Pulmonary artery endothelial cell (primary cell): ENCODE measurements at regions not wholly inside any gene's neighbourhood (a gene's known extent, or its start where the extent isn't known, plus 50 kb on each side); places are given as distances from the start of the nearest gene placed in this dataset.

ENCODE experiments used
- DNase-seq: peaks from one replicate; pipeline ENCODE4 v3.0.0-alpha.2; 2011; ENCODE audit warnings: low read depth, low spot score

- DNase-seq, result peak; percentile 95
Observed at GRCh38 chr5:56350597-56351170, 117.6 kb upstream of the ANKRD55 start.

- no peak for DNase-seq
Observed at GRCh38 chr5:56350011-56350596, 117.0 kb upstream of the ANKRD55 start.

DNA sequence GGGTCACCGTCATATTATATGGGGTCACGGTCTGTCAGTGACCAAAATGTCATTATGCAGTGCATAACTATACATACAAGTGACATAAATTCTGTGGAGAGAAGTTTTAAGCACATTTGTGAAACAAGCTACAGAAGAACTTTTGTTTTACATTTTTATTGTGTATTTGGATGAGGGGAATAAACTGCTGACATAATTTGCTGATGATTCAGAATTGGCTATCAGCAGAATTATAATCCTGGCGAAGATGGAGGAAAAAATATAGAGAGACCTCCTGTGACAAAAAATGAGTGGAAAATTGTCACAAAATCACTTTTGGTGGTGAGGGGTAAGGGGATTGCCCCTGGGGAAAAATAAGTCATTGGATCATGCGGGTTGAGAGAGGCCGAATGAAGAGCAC is 116.3 kb upstream of the ANKRD55 start:
- no peak for DNase-seq

DNA sequence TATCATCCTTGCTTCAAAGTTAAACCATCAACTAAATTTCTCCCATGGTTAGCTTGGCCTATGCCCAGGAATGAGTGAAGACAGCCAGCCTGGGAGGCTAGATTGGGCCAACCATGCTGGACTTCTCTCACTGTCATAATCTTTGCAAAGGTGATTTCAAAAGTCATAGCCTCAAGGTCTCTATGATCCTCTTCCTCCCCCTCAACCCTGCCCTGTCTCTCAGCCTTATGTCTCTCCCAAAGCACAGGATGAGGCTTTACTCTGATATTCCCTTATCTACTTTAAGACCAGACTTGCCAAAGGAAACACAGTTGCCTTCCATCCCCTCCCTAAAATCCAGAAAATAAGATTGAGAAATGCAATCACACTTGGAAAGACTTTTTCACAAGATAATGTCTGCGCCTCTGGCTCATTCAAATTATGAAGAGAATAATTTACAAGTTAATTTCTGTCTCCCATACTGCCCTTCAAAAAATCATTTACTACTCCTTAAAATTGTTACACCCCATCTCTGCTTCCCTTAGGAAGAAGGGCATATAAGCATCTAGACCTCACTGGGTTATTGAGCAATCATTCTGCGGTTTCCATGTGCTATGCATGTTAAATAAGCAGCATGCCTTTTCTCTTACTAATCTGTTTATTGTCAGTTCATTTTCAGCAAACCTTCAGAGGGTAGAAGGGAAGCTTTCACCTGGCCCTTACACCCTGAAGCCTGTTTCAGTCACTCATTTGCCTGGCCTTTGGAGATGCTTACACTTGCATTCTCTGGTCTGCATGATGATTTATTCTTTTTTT is 113.8 kb upstream of the ANKRD55 start:
- DNase-seq, result no peak

GRCh38 chr5:56346044-56346710 is 113.0 kb upstream of the ANKRD55 start:
- DNase-seq, result no peak

GRCh38 chr5:56345352-56345751 is 112.2 kb upstream of the ANKRD55 start:
- no peak for DNase-seq

GRCh38 chr5:56344594-56344993 is 111.5 kb upstream of the ANKRD55 start:
- DNase-seq, result no peak

DNA sequence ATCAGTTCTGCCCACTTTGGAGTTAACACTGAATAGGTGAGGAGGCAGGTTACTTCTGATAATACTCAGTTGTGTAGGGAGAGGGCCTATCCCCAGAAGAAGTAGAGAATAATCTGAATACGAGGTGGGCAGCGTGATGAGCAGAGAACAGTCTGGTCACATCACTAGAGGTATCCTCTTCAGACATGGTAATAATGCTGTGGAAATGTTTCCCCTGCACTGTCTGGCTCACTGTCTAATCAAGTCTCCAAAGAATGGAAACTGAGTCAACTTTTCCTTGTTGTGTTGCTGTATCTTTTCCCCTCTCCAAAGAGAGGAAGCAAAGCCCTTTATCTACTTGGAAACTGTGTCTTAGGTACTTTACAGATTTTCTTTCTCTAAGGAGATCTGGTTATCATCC is 110.9 kb upstream of the ANKRD55 start:
- DNase-seq, result no peak

- no peak for DNase-seq
Observed at GRCh38 chr5:56342616-56343015, 109.5 kb upstream of the ANKRD55 start.

GRCh38 chr5:56340196-56340980 is 107.3 kb upstream of the ANKRD55 start:
- no peak for DNase-seq

- DNase-seq, result no peak
Observed at GRCh38 chr5:56339732-56340131, 106.6 kb upstream of the ANKRD55 start.

DNA sequence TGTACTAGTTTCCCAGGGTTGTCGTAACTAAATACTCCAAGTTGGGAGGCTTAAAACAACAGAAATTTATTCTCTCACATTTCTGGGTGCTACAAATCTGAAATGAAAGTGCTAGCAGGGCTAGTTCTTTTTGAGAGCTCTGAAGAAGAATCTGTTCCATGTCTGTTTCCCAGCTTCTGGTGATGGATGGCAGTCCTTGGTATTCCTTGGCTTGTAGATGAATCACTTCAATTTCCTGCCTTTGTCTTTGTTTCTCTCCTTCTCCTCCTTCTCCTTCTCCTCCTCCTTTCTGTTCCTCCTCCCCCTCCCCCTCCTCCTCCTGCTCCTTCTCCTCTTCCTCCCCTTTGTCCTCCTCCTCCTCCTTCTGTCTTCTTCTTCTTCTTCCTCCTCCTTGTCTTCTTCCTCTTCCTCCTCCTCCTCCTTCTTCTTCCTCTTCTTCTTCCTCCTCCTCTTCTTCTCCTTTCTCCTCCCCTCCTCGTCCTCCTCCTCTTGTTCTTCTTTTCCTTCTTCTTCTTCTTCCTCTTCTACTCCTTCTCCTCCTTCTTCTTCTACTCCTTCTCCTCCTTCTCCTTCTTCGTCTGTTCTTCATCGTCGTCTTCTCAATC is 104.7 kb upstream of the ANKRD55 start:
- no peak for DNase-seq

GRCh38 chr5:56335212-56335611 is 102.1 kb upstream of the ANKRD55 start:
- DNase-seq, result no peak

- DNase-seq, result no peak
Observed at GRCh38 chr5:56330806-56331205, 97.7 kb upstream of the ANKRD55 start.

DNA sequence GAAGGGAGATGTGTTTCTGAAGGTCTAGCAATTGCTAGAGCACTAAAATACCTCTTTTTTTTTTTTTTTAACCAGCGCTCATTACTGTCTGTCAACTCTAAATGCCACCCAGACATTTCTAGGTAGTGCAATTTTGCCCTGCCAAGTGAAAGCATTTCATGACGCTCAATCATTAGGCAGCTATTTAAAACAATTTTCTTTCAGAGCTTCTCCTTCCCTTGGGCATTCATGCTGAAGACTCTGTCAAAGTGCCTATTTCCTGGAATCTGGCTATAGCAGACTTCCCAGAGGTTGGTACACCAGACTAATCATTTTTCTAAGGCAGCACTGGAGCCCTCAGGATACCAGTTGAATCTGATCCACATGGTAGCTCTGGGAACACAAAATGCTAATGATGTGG is 97.0 kb upstream of the ANKRD55 start:
- DNase-seq, result no peak

DNA sequence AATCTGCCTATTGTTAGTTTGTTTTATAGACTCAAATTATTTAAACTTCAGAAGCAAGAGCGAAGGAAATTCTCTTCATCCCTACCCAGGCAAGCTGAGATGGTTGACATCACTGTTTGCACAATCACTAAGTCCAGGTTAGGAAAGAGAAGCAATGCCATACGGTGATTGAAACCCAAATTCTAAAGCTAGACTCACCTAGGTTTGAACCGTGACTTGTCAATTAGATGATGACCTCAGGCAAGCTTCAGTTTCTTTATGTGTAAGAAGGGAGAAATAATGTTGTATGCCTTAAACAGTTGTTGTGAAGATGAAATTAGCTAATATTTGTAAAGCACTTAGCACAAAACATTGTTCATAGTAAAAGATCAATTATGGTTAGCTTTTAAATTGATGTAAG is 96.5 kb upstream of the ANKRD55 start:
- DNase-seq, result no peak

DNA sequence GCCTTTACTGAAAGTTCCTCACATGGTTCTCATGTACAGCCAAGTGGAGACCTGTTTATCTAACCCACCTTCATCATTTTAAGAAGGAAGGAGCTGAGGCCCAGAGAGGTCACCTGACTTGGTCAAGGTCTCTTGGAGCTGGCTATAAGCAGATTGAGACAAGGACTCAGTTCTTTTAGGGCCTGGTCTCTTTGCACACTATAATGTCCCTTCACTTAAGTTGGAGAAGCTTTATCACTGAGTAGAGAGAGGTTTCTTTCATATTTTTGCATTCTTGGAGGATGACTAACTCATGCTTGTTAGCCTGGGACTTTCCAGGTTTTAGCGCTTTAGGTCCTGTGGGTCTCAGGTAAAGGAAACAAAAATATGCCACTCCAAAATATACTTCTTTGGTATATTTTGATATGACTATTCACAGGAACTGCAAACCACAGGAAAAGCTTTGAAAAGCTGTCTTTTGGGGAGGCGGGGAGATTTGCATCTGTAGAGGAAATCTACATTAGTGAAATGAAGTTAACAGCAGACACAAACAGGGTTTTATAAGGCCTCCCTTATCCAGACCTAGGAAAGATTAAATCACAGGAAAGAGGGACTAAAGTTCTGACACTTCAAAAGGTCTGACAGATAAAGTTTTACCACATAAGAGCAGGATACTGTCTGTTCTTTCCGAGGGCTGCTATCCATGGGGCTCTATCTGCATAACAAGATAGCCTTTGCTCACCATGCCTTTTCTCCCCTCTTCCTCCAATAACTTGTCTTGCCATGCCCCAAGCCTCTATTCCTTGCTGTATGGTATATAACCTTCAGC is 95.8 kb upstream of the ANKRD55 start:
- peak; percentile 51 for DNase-seq

DNA sequence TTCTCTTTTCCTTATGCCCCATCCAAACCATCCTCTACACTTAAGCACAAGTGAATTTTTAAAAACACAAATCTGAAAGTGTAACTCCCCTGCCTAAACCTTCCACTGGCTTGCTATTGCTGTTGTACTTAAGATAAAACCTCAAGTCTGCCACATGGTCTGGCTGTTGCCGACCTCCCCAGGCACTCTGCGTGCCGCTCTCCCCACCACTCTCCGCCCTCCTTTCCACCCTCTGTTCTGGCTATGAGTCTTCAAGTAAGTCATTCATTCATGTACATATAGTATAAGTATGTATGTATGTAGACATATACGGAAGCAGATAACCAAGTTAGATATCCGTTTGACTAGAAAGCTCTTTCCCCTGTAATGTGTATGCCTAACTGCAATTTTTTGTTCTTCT is 94.7 kb upstream of the ANKRD55 start:
- no peak for DNase-seq

DNA sequence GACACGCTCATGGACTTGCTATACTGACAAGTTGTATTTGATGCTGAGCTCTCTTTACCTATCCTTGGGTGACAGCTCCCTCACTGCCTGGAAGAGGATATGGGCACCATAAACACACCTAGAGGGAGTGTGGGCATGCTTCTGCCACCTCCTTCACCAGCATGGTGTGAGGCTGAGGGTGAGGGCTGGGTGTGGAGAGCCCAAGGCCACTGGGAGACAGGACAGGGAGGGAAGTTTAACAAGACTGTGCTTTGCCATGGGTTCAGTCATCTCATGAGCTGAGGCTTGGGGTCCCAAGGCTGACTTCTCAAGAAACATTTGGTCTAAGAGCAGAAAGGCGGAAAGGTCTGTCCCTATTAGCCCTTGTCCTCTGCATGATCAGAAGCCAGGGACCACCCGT is 93.6 kb upstream of the ANKRD55 start:
- no peak for DNase-seq

- DNase-seq, result no peak
Observed at GRCh38 chr5:56326116-56326515, 93.0 kb upstream of the ANKRD55 start.
